Mononuclear cell (primary cell): ENCODE measurements at regions not wholly inside any gene's neighbourhood (a gene's known extent, or its start where the extent isn't known, plus 50 kb on each side); places are given as distances from the start of the nearest gene placed in this dataset.
"Not testable (repeated sequence)": the region's sequence is repeated elsewhere in the genome, so short reads cannot be mapped to it uniquely, and the experiment has no call there.

Experiments
- H3K27me3 ChIP-seq: 2 replicates; pipeline ENCODE4 v1.6.0; 2011; ENCODE audit warnings: low read length, control low read depth; ENCODE audit not compliant: insufficient read depth
- H3K4me1 ChIP-seq: 2 replicates; pipeline ENCODE4 v1.5.1; 2011; ENCODE audit warnings: mild to moderate bottlenecking, low read length, control low read depth; ENCODE audit not compliant: insufficient read depth
- H3K4me3 ChIP-seq: 2 replicates; pipeline ENCODE4 v1.5.1; 2011; ENCODE audit warnings: mild to moderate bottlenecking, low read length, moderate library complexity
- H3K9me3 ChIP-seq: 2 replicates; pipeline ENCODE4 v1.5.1; 2011; ENCODE audit warnings: low read depth, mild to moderate bottlenecking, control low read depth, low read length

GRCh38 chr9:117938086-117938485 is 233.9 kb downstream of the TLR4 start:
- no peaks in the 10 kb centered on the region for H3K4me1 ChIP-seq
- no peaks in the 10 kb centered on the region for H3K9me3 ChIP-seq
- no peak overlapping the region for H3K4me3 ChIP-seq
- H3K27me3 ChIP-seq = no peaks in the 10 kb centered on the region

DNA sequence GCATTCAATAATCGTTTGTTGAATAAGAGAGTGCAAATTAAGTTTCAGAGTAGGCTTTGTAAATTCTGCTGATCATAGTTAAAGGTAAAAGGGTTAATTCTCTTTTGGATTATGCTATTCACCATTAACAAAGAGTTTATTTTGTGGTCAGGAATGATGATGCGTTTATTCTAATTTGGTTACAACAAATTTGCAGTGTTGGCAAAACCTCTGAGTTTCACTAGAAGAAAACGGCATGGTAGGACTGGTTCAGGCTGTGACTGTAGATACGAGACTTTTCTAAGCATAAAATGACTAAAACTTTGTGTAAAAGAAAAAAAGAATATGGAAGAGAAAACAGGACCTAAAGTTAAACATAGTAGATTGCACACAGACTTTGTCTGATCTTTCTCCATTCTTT is 234.7 kb downstream of the TLR4 start:
- Histone ChIP-seq H3K27me3 (no peaks in the 10 kb centered on the region), H3K9me3 (no peaks in the 10 kb centered on the region), H3K4me1 (no peaks in the 10 kb centered on the region), H3K4me3 (no peak overlapping the region)

GRCh38 chr9:117944750-117945149 is 240.5 kb downstream of the TLR4 start:
- H3K4me1 ChIP-seq, H3K27me3 ChIP-seq, H3K4me3 ChIP-seq, H3K9me3 ChIP-seq: not testable (repeated sequence)

GRCh38 chr9:117945286-117945685 is 241.1 kb downstream of the TLR4 start:
- Histone ChIP-seq H3K4me3 (no peak overlapping the region), H3K9me3 (no peaks in the 10 kb centered on the region), H3K27me3 (no peaks in the 10 kb centered on the region), H3K4me1 (no peaks in the 10 kb centered on the region)

DNA sequence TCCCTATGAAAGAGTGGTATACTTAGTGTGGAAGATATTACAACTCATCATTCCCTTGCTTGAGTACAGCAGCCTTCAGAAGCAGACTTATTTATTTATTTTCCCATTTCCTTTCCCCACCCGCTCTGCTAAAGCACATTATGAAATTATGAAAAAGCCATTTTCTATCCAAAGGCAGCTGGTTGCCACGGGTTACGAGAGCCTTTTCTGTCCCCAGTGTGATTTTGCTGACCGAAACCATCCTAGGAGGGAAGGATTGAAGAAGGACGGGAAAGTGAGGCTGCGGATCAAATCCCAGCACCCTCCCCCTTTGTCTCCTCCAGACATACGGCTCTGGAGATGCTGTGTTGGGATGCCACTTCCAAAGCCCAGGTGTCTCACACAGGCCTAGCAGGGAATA is 246.9 kb downstream of the TLR4 start:
- Histone ChIP-seq H3K4me3 (no peak overlapping the region), H3K9me3 (no peaks in the 10 kb centered on the region), H3K27me3 (no peaks in the 10 kb centered on the region), H3K4me1 (no peaks in the 10 kb centered on the region)

GRCh38 chr9:117952581-117952980 is 248.4 kb downstream of the TLR4 start:
- H3K4me1 ChIP-seq = no peaks in the 10 kb centered on the region
- no peak overlapping the region for H3K4me3 ChIP-seq
- no peaks in the 10 kb centered on the region for H3K27me3 ChIP-seq
- no peaks in the 10 kb centered on the region for H3K9me3 ChIP-seq

GRCh38 chr9:117957267-117957666 is 253.1 kb downstream of the TLR4 start:
- no peaks in the 10 kb centered on the region for H3K27me3 ChIP-seq
- H3K4me1 ChIP-seq = no peaks in the 10 kb centered on the region
- no peaks in the 10 kb centered on the region for H3K9me3 ChIP-seq
- no peak overlapping the region for H3K4me3 ChIP-seq

- Histone ChIP-seq H3K27me3 (no peaks in the 10 kb centered on the region), H3K4me3 (no peak overlapping the region), H3K4me1 (no peaks in the 10 kb centered on the region), H3K9me3 (no peaks in the 10 kb centered on the region)
Measured at GRCh38 chr9:117958726-117959125, 254.5 kb downstream of the TLR4 start.

DNA sequence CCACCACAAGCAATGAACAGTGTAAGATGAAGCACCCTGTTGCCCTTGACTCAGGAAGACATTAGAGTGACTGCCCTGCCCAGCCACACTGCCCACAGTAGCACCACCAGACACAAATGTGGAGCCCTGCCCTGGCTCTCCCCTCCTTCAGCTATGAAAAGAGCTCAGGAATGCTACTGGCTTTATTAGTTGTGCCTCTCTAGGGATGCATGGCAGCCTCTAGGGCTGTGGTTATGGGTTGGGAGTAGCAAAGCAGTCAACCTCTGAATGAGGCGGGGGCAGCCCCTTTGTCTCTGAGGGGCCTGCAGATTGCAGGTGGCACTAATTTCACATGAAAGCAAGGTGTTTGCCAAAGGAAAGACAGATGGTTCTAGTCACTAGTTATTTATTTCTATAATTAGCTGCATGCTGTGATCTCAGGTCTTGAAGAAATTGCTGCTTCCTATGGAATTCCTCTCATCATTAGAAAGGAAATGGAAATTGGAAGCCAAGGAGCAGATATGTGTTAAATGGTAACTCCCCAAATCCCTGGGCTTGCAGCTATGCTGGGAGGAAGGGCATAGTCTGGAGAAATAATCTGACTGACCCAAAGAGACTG is 259.4 kb downstream of the TLR4 start:
- no peak overlapping the region for H3K4me3 ChIP-seq
- no peaks in the 10 kb centered on the region for H3K9me3 ChIP-seq
- no peaks in the 10 kb centered on the region for H3K4me1 ChIP-seq
- no peaks in the 10 kb centered on the region for H3K27me3 ChIP-seq

- Histone ChIP-seq H3K27me3 (no peaks in the 10 kb centered on the region), H3K4me3 (no peak overlapping the region), H3K4me1 (no peaks in the 10 kb centered on the region), H3K9me3 (no peaks in the 10 kb centered on the region)
Measured at GRCh38 chr9:117970276-117971050, 266.3 kb downstream of the TLR4 start.

GRCh38 chr9:117974108-117974507 is 269.9 kb downstream of the TLR4 start:
- Histone ChIP-seq H3K9me3 (no peaks in the 10 kb centered on the region), H3K27me3 (no peaks in the 10 kb centered on the region), H3K4me3 (no peak overlapping the region), H3K4me1 (no peaks in the 10 kb centered on the region)

DNA sequence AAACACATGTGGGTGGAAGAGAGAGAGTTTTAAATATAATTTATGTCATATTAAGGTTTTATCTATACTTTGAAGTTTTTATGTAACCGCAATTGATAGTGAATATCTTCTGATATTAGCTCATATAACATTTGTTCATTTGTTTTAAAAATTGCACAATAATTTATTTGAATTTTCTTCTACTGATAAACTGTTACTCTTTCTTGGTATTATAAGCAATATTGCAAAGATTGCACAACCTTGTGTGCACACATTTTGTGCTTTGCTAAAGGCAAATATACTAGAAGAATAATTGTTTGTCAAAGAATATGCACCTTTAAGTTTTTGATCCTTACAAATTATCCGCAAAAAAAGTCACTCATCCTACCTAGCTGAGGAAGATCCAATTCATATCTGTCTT is 275.7 kb downstream of the TLR4 start:
- no peaks in the 10 kb centered on the region for H3K27me3 ChIP-seq
- no peaks in the 10 kb centered on the region for H3K9me3 ChIP-seq
- H3K4me3 ChIP-seq = no peak overlapping the region
- no peaks in the 10 kb centered on the region for H3K4me1 ChIP-seq

DNA sequence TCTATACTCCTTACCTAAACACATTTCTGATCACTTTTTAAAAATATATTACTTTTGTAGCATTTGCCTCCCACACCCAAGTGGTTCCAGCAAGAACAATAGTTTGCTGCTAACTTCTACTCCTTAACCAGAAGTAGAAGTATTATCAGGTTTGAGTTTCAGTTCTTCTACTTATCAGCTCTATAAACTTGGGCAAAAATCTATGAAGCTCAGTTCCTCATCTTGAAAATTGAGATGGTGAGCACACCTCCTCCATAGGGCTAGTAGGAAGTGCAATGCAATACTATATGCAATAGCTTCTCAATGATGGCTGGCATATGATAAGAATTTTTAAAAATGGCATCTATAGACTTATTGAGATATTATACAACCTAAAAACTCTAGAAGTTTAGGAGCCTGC is 283.7 kb downstream of the TLR4 start:
- Histone ChIP-seq H3K4me3 (no peak overlapping the region), H3K9me3 (no peaks in the 10 kb centered on the region), H3K4me1 (no peaks in the 10 kb centered on the region), H3K27me3 (no peaks in the 10 kb centered on the region)

GRCh38 chr9:117992006-117992405 is 287.8 kb downstream of the TLR4 start:
- Histone ChIP-seq H3K27me3 (no peaks in the 10 kb centered on the region), H3K4me3 (no peak overlapping the region), H3K4me1 (no peaks in the 10 kb centered on the region), H3K9me3 (no peaks in the 10 kb centered on the region)

DNA sequence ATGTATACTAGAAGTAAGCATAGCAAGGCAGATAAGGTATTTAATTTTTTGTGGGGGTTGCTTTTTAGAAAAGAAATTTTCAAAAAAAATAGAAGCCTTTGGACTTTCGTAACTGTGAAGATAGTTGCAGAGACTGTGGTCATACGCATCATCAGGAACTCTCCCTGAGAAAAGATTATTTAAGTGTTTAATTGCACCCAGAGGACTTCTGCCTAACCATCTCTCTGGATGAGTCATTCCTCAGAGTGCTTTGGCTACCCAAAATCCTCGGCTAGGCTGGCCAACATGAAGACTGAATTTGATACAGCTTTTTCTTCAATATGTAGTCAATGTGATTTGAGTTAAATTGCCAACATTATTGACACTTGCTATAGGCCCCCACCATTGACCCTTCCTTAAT is 296.4 kb downstream of the TLR4 start:
- no peaks in the 10 kb centered on the region for H3K27me3 ChIP-seq
- no peaks in the 10 kb centered on the region for H3K4me1 ChIP-seq
- no peaks in the 10 kb centered on the region for H3K9me3 ChIP-seq
- H3K4me3 ChIP-seq = no peak overlapping the region

- Histone ChIP-seq H3K27me3 (no peaks in the 10 kb centered on the region), H3K4me3 (no peak overlapping the region), H3K4me1 (no peaks in the 10 kb centered on the region), H3K9me3 (no peaks in the 10 kb centered on the region)
Measured at GRCh38 chr9:118003240-118003639, 299.0 kb downstream of the TLR4 start.
